GM18519 (cell line): ENCODE measurements at regions not wholly inside any gene's neighbourhood (a gene's known extent, or its start where the extent isn't known, plus 50 kb on each side); places are given as distances from the start of the nearest gene placed in this dataset.

Experiments used
- ATAC-seq: cut with Tn5 transposase; IDR thresholded peaks from one replicate; pipeline ENCODE4 v1.9.1; 2021; ENCODE audit warnings: mild to moderate bottlenecking, moderate library complexity; ENCODE audit not compliant: unreplicated experiment, low FRiP score

GRCh38 chr4:134308910-134309309, 107.3 kb upstream of the PABPC4L start:
- no peak for ATAC-seq

- no peak for ATAC-seq
These were observed 96.7 kb upstream of the PABPC4L start for GRCh38 chr4:134298313-134298712.

- ATAC-seq = no peak
These were observed 96.2 kb upstream of the PABPC4L start for GRCh38 chr4:134297765-134298164.

- ATAC-seq = no peak
These were observed 81.1 kb upstream of the PABPC4L start for GRCh38 chr4:134282680-134283079.

- no peak for ATAC-seq
These were observed 77.1 kb upstream of the PABPC4L start for GRCh38 chr4:134278675-134279074.

GRCh38 chr4:134276476-134276875, 74.9 kb upstream of the PABPC4L start:
- no peak for ATAC-seq

- no peak for ATAC-seq
These were observed 58.5 kb upstream of the PABPC4L start for GRCh38 chr4:134260126-134260525.
